ENCODE measurements at regions not wholly inside any gene's neighbourhood (a gene's known extent, or its start where the extent isn't known, plus 50 kb on each side); places are given as distances from the start of the nearest gene placed in this dataset.

- no peak for FAIRE-seq
- Histone ChIP-seq H3K4me3 (no peak overlapping the region), H3K27me3 (no peaks in the 10 kb centered on the region), H3K4me1 (no peaks in the 10 kb centered on the region), H3K36me3 (no peaks in the 10 kb centered on the region), H3K27ac (no peak overlapping the region), H3K9me3 (no peaks in the 10 kb centered on the region)
- no peak for DNase-seq
- ATAC-seq, result no peak
- TF ChIP-seq CTCF (IDR thresholded peaks at IDR 0.05), result no peak
- intact Hi-C loops (cut with DNase I), result no loop called here
These were observed 869.0 kb downstream of the TRIB2 start for GRCh38 chr2:13585732-13586131.

GRCh38 chr2:13596233-13596632, 879.5 kb downstream of the TRIB2 start:
- FAIRE-seq (no peak), ATAC-seq (no peak), DNase-seq (no peak)
- no peaks in the 10 kb centered on the region for H3K36me3 ChIP-seq
- H3K4me3 ChIP-seq, result no peak overlapping the region
- no peak overlapping the region for H3K27ac ChIP-seq
- H3K27me3 ChIP-seq, result no peaks in the 10 kb centered on the region
- WGBS, 2 donors, result 75 to 78% methylated on average over 4 of the region's 4 CpGs
- TF ChIP-seq CTCF (IDR thresholded peaks at IDR 0.05), result no peak
- H3K9me3 ChIP-seq, result no peaks in the 10 kb centered on the region
- intact Hi-C loops (cut with DNase I), result no loop called here
- H3K4me1 ChIP-seq, result no peaks in the 10 kb centered on the region

- no peak for FAIRE-seq
- ATAC-seq, result no peak
- Histone ChIP-seq H3K27me3 (no peaks in the 10 kb centered on the region), H3K9me3 (no peaks in the 10 kb centered on the region), H3K27ac (no peak overlapping the region), H3K4me1 (no peaks in the 10 kb centered on the region), H3K4me3 (no peak overlapping the region), H3K36me3 (no peaks in the 10 kb centered on the region)
- intact Hi-C loops (cut with DNase I), result no loop called here
- 86 to 87% methylated on average over 2 of the region's 2 CpGs for WGBS, 2 donors
- no peak for TF ChIP-seq CTCF (IDR thresholded peaks at IDR 0.05)
- no peak for DNase-seq
These were observed 880.4 kb downstream of the TRIB2 start for GRCh38 chr2:13597176-13597575.

- Histone ChIP-seq H3K4me1 (no peaks in the 10 kb centered on the region), H3K27me3 (no peaks in the 10 kb centered on the region), H3K27ac (no peak overlapping the region), H3K4me3 (no peak overlapping the region), H3K9me3 (no peaks in the 10 kb centered on the region), H3K36me3 (no peaks in the 10 kb centered on the region)
- WGBS, 2 donors, result 78 to 86% methylated on average over 2 of the region's 2 CpGs
- FAIRE-seq (no peak), DNase-seq (no peak), ATAC-seq (no peak)
- intact Hi-C loops (cut with DNase I), result no loop called here
- no peak for TF ChIP-seq CTCF (IDR thresholded peaks at IDR 0.05)
These were observed 884.8 kb downstream of the TRIB2 start for GRCh38 chr2:13601506-13601905.

GRCh38 chr2:13604951-13605661, 888.4 kb downstream of the TRIB2 start:
- H3K4me3 ChIP-seq, result no peak overlapping the region
- DNase-seq (no peak), FAIRE-seq (no peak), ATAC-seq (no peak)
- H3K9me3 ChIP-seq, result no peaks in the 10 kb centered on the region
- WGBS, 2 donors, result 85 to 86% methylated on average over 9 of the region's 9 CpGs
- TF ChIP-seq CTCF (IDR thresholded peaks at IDR 0.05), result no peak
- H3K4me1 ChIP-seq, result no peaks in the 10 kb centered on the region
- H3K36me3 ChIP-seq, result no peaks in the 10 kb centered on the region
- no peak overlapping the region for H3K27ac ChIP-seq
- intact Hi-C loops (cut with DNase I), result no loop called here
- no peaks in the 10 kb centered on the region for H3K27me3 ChIP-seq

Data from pancreas (tissue), 10 donors.